ENCODE measurements at regions not wholly inside any gene's neighbourhood (a gene's known extent, or its start where the extent isn't known, plus 50 kb on each side); places are given as distances from the start of the nearest gene placed in this dataset.

GRCh38 chr1:219283541-219283940, 109.9 kb downstream of the LYPLAL1 start:
- TF ChIP-seq CTCF (IDR thresholded peaks at IDR 0.05) (no peak), USF2 (IDR thresholded peaks at IDR 0.05) (no peak), REST (IDR thresholded peaks at IDR 0.05) (no peak), CEBPB (IDR thresholded peaks at IDR 0.05) (no peak), JUNB (IDR thresholded peaks at IDR 0.05) (no peak), EHMT2 (IDR thresholded peaks at IDR 0.05; ENCODE audit: low read depth) (no peak), POLR2AphosphoS2 (conservative IDR thresholded peaks at IDR 0.05; ENCODE audit: low read length) (no peak), MAX (IDR thresholded peaks at IDR 0.05) (no peak), NR3C1 (IDR thresholded peaks at IDR 0.05) (no peak)

Data from A549 (cell line).